ENCODE measurements at regions not wholly inside any gene's neighbourhood (a gene's known extent, or its start where the extent isn't known, plus 50 kb on each side); places are given as distances from the start of the nearest gene placed in this dataset.

GRCh38 chr12:67433385-67434175, 164.4 kb downstream of the CAND1 start:
- H3K36me3 ChIP-seq, result no peaks in the 10 kb centered on the region
- no peaks in the 10 kb centered on the region for H3K27me3 ChIP-seq (replicated peaks in 1 of 7)
- no peak for TF ChIP-seq POLR2A (IDR thresholded peaks at IDR 0.05)
- H3K4me1 ChIP-seq, result peaks cover 0 to 18% (median 10%) of the 10 kb centered on the region in 6 donors
- DNase-seq, result no peak
- no peak overlapping the region for H3K4me3 ChIP-seq
- H3K27ac ChIP-seq, result peak overlapping the region in 2 of 8 donors; percentile 6 to 19
- 66 to 82% (median 79%) methylated on average over 6 of the region's 6 CpGs for WGBS, 5 donors
- intact Hi-C loops (cut with DNase I; ENCODE audit: low total_unique reads), result loop anchor here (10.0 kb wide), 1 partner anchor 221 kb away; no protein-coding TSS in a partner anchor
- no peaks in the 10 kb centered on the region for H3K9me3 ChIP-seq

- Histone ChIP-seq H3K9me3 (no peaks in the 10 kb centered on the region), H3K4me1 (peaks cover 0 to 18% (median 10%) of the 10 kb centered on the region in 6 donors), H3K27ac (peak overlapping the region in 5 of 8 donors; percentile 19 to 59 (median 37)), H3K36me3 (no peaks in the 10 kb centered on the region), H3K27me3 (replicated peaks in 1 of 7) (no peaks in the 10 kb centered on the region), H3K4me3 (no peak overlapping the region)
- 72 to 84% (median 77%) methylated on average over 3 of the region's 3 CpGs for WGBS, 5 donors
- TF ChIP-seq POLR2A (IDR thresholded peaks at IDR 0.05), result no peak
- no peak for TF ChIP-seq POLR2AphosphoS5 (IDR thresholded peaks at IDR 0.05)
- TF ChIP-seq CTCF (IDR thresholded peaks at IDR 0.05 in 8 of 11, conservative IDR thresholded peaks at IDR 0.05 in 3 of 11), result no peak
- intact Hi-C loops (cut with DNase I; ENCODE audit: low total_unique reads), result loop anchor here (10.0 kb wide), 1 partner anchor 220 kb away; no protein-coding TSS in a partner anchor
- no peak for DNase-seq
Observed at GRCh38 chr12:67434671-67435370, 165.7 kb downstream of the CAND1 start.

- 71 to 85% (median 79%) methylated on average over 2 of the region's 2 CpGs for WGBS, 5 donors
- H3K27ac ChIP-seq, result no peak overlapping the region
- H3K36me3 ChIP-seq, result no peaks in the 10 kb centered on the region
- no peaks in the 10 kb centered on the region for H3K9me3 ChIP-seq
- intact Hi-C loops (cut with DNase I; ENCODE audit: low total_unique reads), result loop anchor here (10.0 kb wide), 1 partner anchor 219 kb away; no protein-coding TSS in a partner anchor
- DNase-seq, result no peak
- peaks cover 0 to 19% (median 10%) of the 10 kb centered on the region in 6 donors for H3K4me1 ChIP-seq
- no peak for TF ChIP-seq CTCF (IDR thresholded peaks at IDR 0.05 in 8 of 11, conservative IDR thresholded peaks at IDR 0.05 in 3 of 11)
- no peak for TF ChIP-seq POLR2A (IDR thresholded peaks at IDR 0.05)
- TF ChIP-seq POLR2AphosphoS5 (IDR thresholded peaks at IDR 0.05), result no peak
- H3K4me3 ChIP-seq, result no peak overlapping the region
- no peaks in the 10 kb centered on the region for H3K27me3 ChIP-seq (replicated peaks in 1 of 7)
Observed at GRCh38 chr12:67436230-67436629, 167.1 kb downstream of the CAND1 start.

- no peak for TF ChIP-seq POLR2AphosphoS5 (IDR thresholded peaks at IDR 0.05)
- no peak for TF ChIP-seq CTCF (IDR thresholded peaks at IDR 0.05 in 8 of 11, conservative IDR thresholded peaks at IDR 0.05 in 3 of 11)
- no peak for TF ChIP-seq POLR2A (IDR thresholded peaks at IDR 0.05)
- H3K27me3 ChIP-seq (replicated peaks in 1 of 7), result no peaks in the 10 kb centered on the region
- H3K27ac ChIP-seq, result no peak overlapping the region
- WGBS, 5 donors, result 58 to 73% (median 69%) methylated on average over 2 of the region's 2 CpGs
- H3K36me3 ChIP-seq, result no peaks in the 10 kb centered on the region
- H3K9me3 ChIP-seq, result no peaks in the 10 kb centered on the region
- H3K4me3 ChIP-seq, result no peak overlapping the region
- peaks cover 4 to 27% (median 12%) of the 10 kb centered on the region in 6 donors for H3K4me1 ChIP-seq
- no peak for DNase-seq
- intact Hi-C loops (cut with DNase I; ENCODE audit: low total_unique reads), result loop anchor here (10.0 kb wide), 1 partner anchor 218 kb away; no protein-coding TSS in a partner anchor
Observed at GRCh38 chr12:67437011-67437410, 167.9 kb downstream of the CAND1 start.

All from spleen (tissue), 11 donors.